ENCODE measurements at regions not wholly inside any gene's neighbourhood (a gene's known extent, or its start where the extent isn't known, plus 50 kb on each side); places are given as distances from the start of the nearest gene placed in this dataset.

DNA sequence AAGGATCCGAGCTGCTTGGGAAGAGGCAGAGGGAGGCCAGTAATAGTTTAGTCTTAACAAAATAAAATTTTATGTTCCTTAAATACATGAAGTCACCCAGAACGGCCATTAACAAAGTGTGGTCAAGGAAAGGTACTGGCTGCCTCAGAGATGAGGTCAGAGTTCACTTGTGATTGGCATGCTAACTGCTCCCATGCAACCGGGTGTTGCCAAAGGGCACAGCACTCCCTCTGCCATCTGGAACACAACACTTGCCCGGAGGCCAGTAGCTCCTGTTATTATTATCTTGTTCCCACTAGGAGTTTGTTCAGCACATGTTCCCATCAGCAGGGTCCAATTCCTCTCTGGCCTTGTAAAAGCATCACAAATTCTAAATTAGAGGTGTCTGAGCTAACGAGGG, 207.0 kb downstream of the CYP26B1 start:
- TF ChIP-seq, protein P1, sequence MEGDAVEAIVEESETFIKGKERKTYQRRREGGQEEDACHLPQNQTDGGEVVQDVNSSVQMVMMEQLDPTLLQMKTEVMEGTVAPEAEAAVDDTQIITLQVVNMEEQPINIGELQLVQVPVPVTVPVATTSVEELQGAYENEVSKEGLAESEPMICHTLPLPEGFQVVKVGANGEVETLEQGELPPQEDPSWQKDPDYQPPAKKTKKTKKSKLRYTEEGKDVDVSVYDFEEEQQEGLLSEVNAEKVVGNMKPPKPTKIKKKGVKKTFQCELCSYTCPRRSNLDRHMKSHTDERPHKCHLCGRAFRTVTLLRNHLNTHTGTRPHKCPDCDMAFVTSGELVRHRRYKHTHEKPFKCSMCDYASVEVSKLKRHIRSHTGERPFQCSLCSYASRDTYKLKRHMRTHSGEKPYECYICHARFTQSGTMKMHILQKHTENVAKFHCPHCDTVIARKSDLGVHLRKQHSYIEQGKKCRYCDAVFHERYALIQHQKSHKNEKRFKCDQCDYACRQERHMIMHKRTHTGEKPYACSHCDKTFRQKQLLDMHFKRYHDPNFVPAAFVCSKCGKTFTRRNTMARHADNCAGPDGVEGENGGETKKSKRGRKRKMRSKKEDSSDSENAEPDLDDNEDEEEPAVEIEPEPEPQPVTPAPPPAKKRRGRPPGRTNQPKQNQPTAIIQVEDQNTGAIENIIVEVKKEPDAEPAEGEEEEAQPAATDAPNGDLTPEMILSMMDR (IDR thresholded peaks at IDR 0.05), result no peak
- no peak for TF ChIP-seq POLR2A (IDR thresholded peaks at IDR 0.05)
